Retinal pigment epithelial cell (primary cell): ENCODE measurements at regions not wholly inside any gene's neighbourhood (a gene's known extent, or its start where the extent isn't known, plus 50 kb on each side); places are given as distances from the start of the nearest gene placed in this dataset.
"Not testable (repeated sequence)": the region's sequence is repeated elsewhere in the genome, so short reads cannot be mapped to it uniquely, and the experiment has no call there.

Experiments used
- DNase-seq: peaks from one replicate; pipeline ENCODE4 v3.0.0-alpha.2; 2010; ENCODE audit warnings: low read depth
- H3K4me3 ChIP-seq: 2 replicates; pipeline ENCODE4 v1.5.1; 2011; ENCODE audit warnings: mild to moderate bottlenecking, low read length, control low read depth, moderate library complexity
- TF ChIP-seq, protein P1 (sequence below): conservative IDR thresholded peaks from 2 replicates; pipeline ENCODE4 v1.5.1; 2011; ENCODE audit warnings: low read depth, low read length, control low read depth, inconsistent platforms

DNA sequence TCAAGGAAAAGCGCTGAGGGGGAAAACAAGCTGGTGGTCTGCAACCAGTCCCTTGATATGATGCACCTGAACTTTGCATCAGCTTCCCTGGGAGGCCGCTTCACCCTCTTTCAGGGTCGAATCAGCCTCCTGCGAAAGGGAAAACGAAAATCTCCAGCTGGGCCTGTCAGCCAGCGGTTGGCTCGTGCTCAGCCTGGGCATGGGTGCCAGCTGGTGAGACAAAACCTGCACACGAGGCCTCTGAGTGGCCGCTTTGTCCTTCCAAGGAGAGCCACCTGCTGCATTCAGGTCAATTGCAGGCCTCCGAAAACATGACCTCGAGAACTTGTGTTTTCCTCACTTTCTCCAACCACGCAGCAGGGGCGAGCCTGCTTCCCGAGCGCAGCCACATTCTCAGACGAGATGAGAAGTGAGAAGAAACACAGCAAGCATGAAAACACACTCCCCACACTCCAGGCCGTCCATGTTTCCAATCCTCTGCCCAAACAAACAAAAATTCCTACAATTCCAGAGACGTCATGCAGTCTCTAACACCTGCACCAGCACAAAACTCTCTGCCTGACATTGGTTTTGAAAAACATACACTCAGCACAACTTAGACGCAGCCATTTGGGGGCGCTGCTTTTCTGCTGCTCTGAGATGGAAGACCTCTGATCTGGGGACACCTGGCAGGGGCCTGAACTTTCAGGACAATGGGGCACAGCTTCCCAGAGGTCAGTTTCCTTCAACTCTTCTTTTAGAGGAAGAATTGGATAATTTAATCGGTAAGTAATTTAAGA, 77.1 kb downstream of the DHCR7 start:
- H3K4me3 ChIP-seq = no peak overlapping the region
- TF ChIP-seq, protein P1, sequence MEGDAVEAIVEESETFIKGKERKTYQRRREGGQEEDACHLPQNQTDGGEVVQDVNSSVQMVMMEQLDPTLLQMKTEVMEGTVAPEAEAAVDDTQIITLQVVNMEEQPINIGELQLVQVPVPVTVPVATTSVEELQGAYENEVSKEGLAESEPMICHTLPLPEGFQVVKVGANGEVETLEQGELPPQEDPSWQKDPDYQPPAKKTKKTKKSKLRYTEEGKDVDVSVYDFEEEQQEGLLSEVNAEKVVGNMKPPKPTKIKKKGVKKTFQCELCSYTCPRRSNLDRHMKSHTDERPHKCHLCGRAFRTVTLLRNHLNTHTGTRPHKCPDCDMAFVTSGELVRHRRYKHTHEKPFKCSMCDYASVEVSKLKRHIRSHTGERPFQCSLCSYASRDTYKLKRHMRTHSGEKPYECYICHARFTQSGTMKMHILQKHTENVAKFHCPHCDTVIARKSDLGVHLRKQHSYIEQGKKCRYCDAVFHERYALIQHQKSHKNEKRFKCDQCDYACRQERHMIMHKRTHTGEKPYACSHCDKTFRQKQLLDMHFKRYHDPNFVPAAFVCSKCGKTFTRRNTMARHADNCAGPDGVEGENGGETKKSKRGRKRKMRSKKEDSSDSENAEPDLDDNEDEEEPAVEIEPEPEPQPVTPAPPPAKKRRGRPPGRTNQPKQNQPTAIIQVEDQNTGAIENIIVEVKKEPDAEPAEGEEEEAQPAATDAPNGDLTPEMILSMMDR = no peak
- DNase-seq = no peak

DNA sequence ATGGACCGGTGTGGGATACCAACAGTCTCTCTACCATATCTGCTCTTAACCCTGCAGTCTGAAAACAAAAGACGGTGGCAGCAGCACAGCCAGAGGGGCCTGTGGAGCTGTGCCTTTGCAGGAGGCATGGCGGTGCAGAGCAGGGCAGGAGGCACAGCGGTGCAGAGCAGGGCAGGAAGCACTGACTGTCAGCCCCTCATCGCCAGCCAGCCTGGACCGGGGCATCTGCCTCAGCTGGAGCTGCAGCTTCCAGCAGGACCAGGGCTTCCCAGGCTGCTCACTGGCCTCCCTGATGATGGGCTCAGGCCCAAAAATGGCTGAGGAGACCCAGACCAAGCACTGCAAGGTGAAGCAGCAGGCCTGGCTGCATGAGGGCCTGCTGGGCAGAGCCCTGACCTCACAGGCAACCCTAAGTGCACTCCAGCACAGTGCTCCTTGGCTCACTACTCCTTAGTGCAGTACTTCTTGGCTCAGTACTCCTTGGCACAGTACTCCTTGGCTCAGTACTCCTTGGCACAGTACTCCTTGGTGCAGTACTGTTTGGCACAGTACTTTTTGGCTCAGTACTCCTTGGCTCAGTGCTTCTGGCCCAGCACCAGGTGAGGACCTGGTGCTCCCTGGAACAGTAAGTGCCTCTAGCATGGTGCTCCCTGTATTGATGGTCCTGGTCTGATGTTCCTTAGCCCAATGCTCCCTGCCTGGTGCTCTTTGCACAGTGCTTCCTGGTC, 78.0 kb downstream of the DHCR7 start:
- no peak for DNase-seq
- no peak overlapping the region for H3K4me3 ChIP-seq
- TF ChIP-seq, protein P1 = no peak

DNA sequence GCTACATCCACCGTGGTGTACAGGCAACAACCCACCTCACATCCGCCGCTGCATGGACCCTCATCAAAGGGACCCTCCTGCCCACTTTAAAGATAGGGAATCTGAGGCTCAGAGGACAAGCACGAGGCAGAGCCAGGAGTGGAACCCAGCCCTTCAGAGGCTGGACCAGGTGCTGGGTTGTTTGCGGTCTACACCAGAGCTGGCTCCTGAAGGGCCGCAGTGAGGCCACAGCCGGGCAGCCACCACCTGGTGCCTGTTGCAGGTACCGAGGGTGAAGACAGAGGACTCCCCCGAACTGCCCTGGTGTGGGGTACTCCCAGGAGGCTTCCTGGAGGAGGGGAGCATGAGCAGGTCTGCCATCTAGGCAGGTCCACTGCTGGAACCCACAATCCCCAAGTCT, 78.8 kb downstream of the DHCR7 start:
- no peak overlapping the region for H3K4me3 ChIP-seq
- TF ChIP-seq, protein P1 = no peak
- DNase-seq = no peak

DNA sequence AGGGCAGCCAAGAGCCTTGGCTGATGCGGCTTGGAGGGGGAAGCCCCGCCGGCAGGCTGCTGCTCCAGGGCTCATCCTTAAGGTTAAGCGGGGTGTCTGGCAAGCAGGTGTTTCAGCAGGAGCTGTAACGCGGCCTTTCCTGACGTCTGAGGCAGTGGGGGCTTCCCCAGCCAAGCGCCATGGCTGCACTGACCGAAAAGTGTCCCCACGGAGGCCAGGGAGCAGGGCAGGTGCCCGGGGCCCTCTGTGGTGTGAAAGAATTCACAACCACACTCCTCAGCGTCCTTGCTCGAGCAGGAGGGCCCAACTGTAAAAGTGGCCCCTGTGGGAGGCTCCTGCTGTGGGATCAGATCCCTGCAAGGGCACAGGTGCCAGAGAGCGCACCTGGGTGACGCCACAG, 79.2 kb downstream of the DHCR7 start:
- no peak for DNase-seq
- TF ChIP-seq, protein P1 = no peak
- no peak overlapping the region for H3K4me3 ChIP-seq

DNA sequence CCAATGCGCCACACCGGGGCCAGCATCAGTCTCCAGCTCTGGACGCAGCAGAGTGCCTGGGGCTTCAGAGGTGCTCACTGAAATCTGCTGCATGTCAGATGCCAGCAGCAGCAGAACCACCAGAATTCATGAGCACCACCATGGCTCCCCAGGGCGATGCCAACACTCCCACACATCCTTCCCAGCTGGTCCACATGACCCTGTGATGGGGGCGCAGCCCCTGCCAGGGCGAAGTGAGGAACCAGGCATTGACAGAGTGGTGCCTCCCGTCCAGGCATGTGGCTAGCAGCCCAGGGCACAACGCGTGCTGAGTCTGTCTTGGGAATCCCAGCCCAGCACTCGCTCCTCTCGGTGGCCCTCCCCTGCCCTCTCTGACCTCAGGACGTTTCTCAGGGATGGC, 80.4 kb downstream of the DHCR7 start:
- no peak for DNase-seq
- no peak overlapping the region for H3K4me3 ChIP-seq
- TF ChIP-seq, protein P1 = no peak

DNA sequence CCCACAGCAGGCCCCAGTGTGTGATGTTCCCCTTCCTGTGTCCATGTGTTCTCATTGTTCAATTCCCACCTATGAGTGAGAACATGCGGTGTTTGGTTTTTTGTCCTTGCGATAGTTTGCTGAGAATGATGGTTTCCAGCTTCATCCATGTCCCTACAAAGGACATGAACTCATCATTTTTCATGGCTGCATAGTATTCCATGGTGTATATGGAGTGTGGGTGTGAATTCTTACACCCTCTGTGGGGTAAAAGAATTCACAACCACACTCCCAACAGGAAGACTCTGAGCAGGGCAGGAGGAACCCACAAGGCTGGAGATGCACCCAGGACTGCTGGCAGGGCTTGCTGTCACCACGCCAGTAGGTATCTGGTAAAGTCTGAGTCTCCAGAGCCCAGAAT, 80.9 kb downstream of the DHCR7 start:
- not testable (repeated sequence) for H3K4me3 ChIP-seq, DNase-seq

DNA sequence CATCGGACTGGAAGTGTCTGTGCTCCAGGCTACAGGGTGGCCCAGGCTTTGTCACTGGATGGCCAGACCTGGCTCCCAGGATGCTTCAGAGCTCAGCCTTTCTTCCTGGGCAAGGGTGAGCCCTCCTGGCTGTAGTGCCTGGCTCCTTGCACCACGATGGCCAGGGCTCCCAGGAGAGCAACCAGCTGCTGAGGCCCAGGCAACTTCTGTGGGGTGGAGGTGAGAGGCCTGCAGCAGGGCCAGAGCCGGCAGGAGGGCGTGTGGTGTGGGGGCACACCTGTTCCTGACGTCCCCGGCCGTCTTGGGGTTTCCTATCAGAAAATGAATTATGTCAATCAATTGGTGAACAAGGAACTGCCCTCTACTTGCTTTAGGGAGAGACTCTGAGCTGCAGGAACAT, 82.1 kb downstream of the DHCR7 start:
- TF ChIP-seq, protein P1 = no peak

More for the DNA sequence above, 82.1 kb downstream of the DHCR7 start:
- no peak overlapping the region for H3K4me3 ChIP-seq
- no peak for DNase-seq
